Trophoblast cell (in vitro differentiated cells and primary cell): ENCODE measurements at regions not wholly inside any gene's neighbourhood (a gene's known extent, or its start where the extent isn't known, plus 50 kb on each side); places are given as distances from the start of the nearest gene placed in this dataset.

ENCODE experiments used
- DNase-seq, 2 donors: peaks; one replicate each; pipeline ENCODE4 v3.0.0-alpha.2; 2016
- H2AFZ ChIP-seq: 2 replicates; pipeline ENCODE4 v1.6.1; 2013; ENCODE audit warnings: low read length, moderate library complexity, mild to moderate bottlenecking; ENCODE audit not compliant: insufficient read depth, poor library complexity
- H2AK5ac ChIP-seq: 2 replicates; pipeline ENCODE4 v1.6.1; 2013; ENCODE audit warnings: mild to moderate bottlenecking, low read length
- H2BK120ac ChIP-seq: 2 replicates; pipeline ENCODE4 v1.6.1; 2013; ENCODE audit warnings: low read length, mild to moderate bottlenecking, moderate library complexity; ENCODE audit not compliant: insufficient read depth, poor library complexity
- H2BK12ac ChIP-seq: 2 replicates; pipeline ENCODE4 v1.6.1; 2013; ENCODE audit warnings: mild to moderate bottlenecking, low read length, moderate library complexity
- H2BK5ac ChIP-seq: 2 replicates; pipeline ENCODE4 v1.6.1; 2013; ENCODE audit warnings: low read length, low read depth, moderate library complexity, mild to moderate bottlenecking; ENCODE audit not compliant: poor library complexity
- H3K14ac ChIP-seq: 2 replicates; pipeline ENCODE4 v1.6.1; 2013; ENCODE audit warnings: mild to moderate bottlenecking, low read length
- H3K18ac ChIP-seq: 2 replicates; pipeline ENCODE4 v1.6.1; 2013; ENCODE audit warnings: mild to moderate bottlenecking, low read length
- H3K23ac ChIP-seq: 2 replicates; pipeline ENCODE4 v1.6.1; 2013; ENCODE audit warnings: low read length
- H3K27ac ChIP-seq: 2 replicates; pipeline ENCODE4 v1.5.1; 2013; ENCODE audit warnings: low read depth, mild to moderate bottlenecking, inconsistent platforms, low read length, moderate library complexity
- H3K27me3 ChIP-seq: 2 replicates; pipeline ENCODE4 v1.6.1; 2013; ENCODE audit warnings: inconsistent platforms, mild to moderate bottlenecking, low read length, moderate library complexity; ENCODE audit not compliant: insufficient read depth
- H3K36me3 ChIP-seq, 2 experiments: 1 replicate in 1 of 2; 2 replicates in 1 of 2; pipeline ENCODE4 v1.6.1; 2013; ENCODE audit warnings: low read length in 2 of 2, mild to moderate bottlenecking in 2 of 2, moderate library complexity in 1 of 2; ENCODE audit not compliant: insufficient read depth in 2 of 2, control insufficient read depth in 1 of 2
- H3K4ac ChIP-seq: 2 replicates; pipeline ENCODE4 v1.6.1; 2013; ENCODE audit warnings: low read depth, mild to moderate bottlenecking, low read length, moderate library complexity
- H3K4me1 ChIP-seq, 2 experiments: 1 replicate in 1 of 2; 2 replicates in 1 of 2; pipeline ENCODE4 v1.6.1; 2013; ENCODE audit warnings: low read length in 2 of 2, mild to moderate bottlenecking in 2 of 2, moderate library complexity in 1 of 2; ENCODE audit not compliant: insufficient read depth in 2 of 2, control insufficient read depth in 1 of 2
- H3K4me2 ChIP-seq: 2 replicates; pipeline ENCODE4 v1.6.1; 2013; ENCODE audit warnings: inconsistent platforms, mild to moderate bottlenecking, low read length, moderate library complexity
- H3K4me3 ChIP-seq: 2 replicates; pipeline ENCODE4 v1.5.1; 2013; ENCODE audit warnings: mild to moderate bottlenecking, low read depth, low read length, inconsistent platforms
- H3K79me1 ChIP-seq: one replicate; pipeline ENCODE4 v1.6.1; 2013; ENCODE audit warnings: low read length
- H3K79me2 ChIP-seq: 2 replicates; pipeline ENCODE4 v1.6.1; 2013; ENCODE audit warnings: low read length, mild to moderate bottlenecking; ENCODE audit not compliant: control insufficient read depth, insufficient read depth, poor library complexity
- H3K9ac ChIP-seq: 2 replicates; pipeline ENCODE4 v1.6.1; 2013; ENCODE audit warnings: mild to moderate bottlenecking, low read length
- H3K9me3 ChIP-seq: 2 replicates; pipeline ENCODE4 v1.6.1; 2013; ENCODE audit warnings: low read depth, mild to moderate bottlenecking, control low read depth, inconsistent platforms, low read length; ENCODE audit not compliant: insufficient read depth
- H4K12ac ChIP-seq: 2 replicates; pipeline ENCODE4 v1.6.1; 2013; ENCODE audit warnings: low read depth, mild to moderate bottlenecking, low read length, moderate library complexity
- H4K8ac ChIP-seq: 2 replicates; pipeline ENCODE4 v1.6.1; 2013; ENCODE audit warnings: low read depth, mild to moderate bottlenecking, low read length, moderate library complexity
- H4K91ac ChIP-seq: one replicate; pipeline ENCODE4 v1.6.1; 2013; ENCODE audit warnings: low read depth, mild to moderate bottlenecking, low read length, moderate library complexity
- WGBS: extraction: QIAGEN DNeasy Blood & Tissue Kit; methylation state at CpG from one replicate; pipeline ENCODE4 v1.1.7; 2013; ENCODE audit warnings: missing lambda C conversion rate; ENCODE audit not compliant: insufficient read length, insufficient coverage; ENCODE audit errors: extremely low coverage; 5-methylcytosine and 5-hydroxymethylcytosine counted together

GRCh38 chrX:88526385-88526784 lies 220.6 kb upstream of the CPXCR1 start:
- no CpG with 5 or more reads among the region's 1 CpG for WGBS
- no peak overlapping the region for H4K8ac ChIP-seq
- H2AFZ ChIP-seq: no peak overlapping the region

GRCh38 chrX:88558421-88558820 lies 188.6 kb upstream of the CPXCR1 start:
- H2BK12ac ChIP-seq: no peak overlapping the region
- no CpG with 5 or more reads among the region's 3 CpGs for WGBS
- no peaks in the 10 kb centered on the region for H3K79me2 ChIP-seq
- no peaks in the 10 kb centered on the region for H3K27me3 ChIP-seq
- H3K27ac ChIP-seq: no peak overlapping the region
- no peak overlapping the region for H2AK5ac ChIP-seq
- no peaks in the 10 kb centered on the region for H3K36me3 ChIP-seq
- H3K9ac ChIP-seq: no peak overlapping the region
- H3K4me1 ChIP-seq: no peaks in the 10 kb centered on the region
- H3K23ac ChIP-seq: no peak overlapping the region
- H4K91ac ChIP-seq: no peak overlapping the region
- H3K18ac ChIP-seq: no peak overlapping the region
- no peak overlapping the region for H3K4me3 ChIP-seq
- no peak for DNase-seq
- no peak overlapping the region for H4K12ac ChIP-seq
- H3K9me3 ChIP-seq: no peaks in the 10 kb centered on the region
- no peak overlapping the region for H2AFZ ChIP-seq
- no peak overlapping the region for H3K4me2 ChIP-seq
- H2BK120ac ChIP-seq: no peak overlapping the region
- H2BK5ac ChIP-seq: no peak overlapping the region
- no peak overlapping the region for H3K4ac ChIP-seq
- H4K8ac ChIP-seq: no peak overlapping the region
- no peak overlapping the region for H3K14ac ChIP-seq
- H3K79me1 ChIP-seq: no peaks in the 10 kb centered on the region

More at GRCh38 chrX:88526385-88526784, 220.6 kb upstream of the CPXCR1 start:
- Histone ChIP-seq H4K91ac (no peak overlapping the region), H3K9ac (no peak overlapping the region), H3K4ac (no peak overlapping the region), H2AK5ac (no peak overlapping the region), H3K4me1 (no peaks in the 10 kb centered on the region), H3K23ac (no peak overlapping the region), H3K79me2 (no peaks in the 10 kb centered on the region), H3K4me2 (no peak overlapping the region), H2BK120ac (no peak overlapping the region), H3K27ac (no peak overlapping the region), H4K12ac (no peak overlapping the region), H3K27me3 (no peaks in the 10 kb centered on the region), H2BK5ac (no peak overlapping the region), H3K9me3 (no peaks in the 10 kb centered on the region), H2BK12ac (no peak overlapping the region), H3K18ac (no peak overlapping the region), H3K79me1 (no peaks in the 10 kb centered on the region), H3K36me3 (no peaks in the 10 kb centered on the region), H3K4me3 (no peak overlapping the region), H3K14ac (no peak overlapping the region)
- no peak for DNase-seq

GRCh38 chrX:88560673-88561330 lies 186.2 kb upstream of the CPXCR1 start:
- Histone ChIP-seq H3K9ac (no peak overlapping the region), H2BK5ac (no peak overlapping the region), H2AFZ (no peak overlapping the region), H2BK12ac (no peak overlapping the region), H3K27ac (no peak overlapping the region), H2BK120ac (no peak overlapping the region), H4K8ac (no peak overlapping the region), H3K27me3 (no peaks in the 10 kb centered on the region), H3K36me3 (no peaks in the 10 kb centered on the region), H3K4me2 (no peak overlapping the region), H3K23ac (no peak overlapping the region), H3K18ac (no peak overlapping the region), H3K4me3 (no peak overlapping the region), H3K79me2 (no peaks in the 10 kb centered on the region), H3K4me1 (no peaks in the 10 kb centered on the region), H2AK5ac (no peak overlapping the region), H4K91ac (no peak overlapping the region), H3K79me1 (no peaks in the 10 kb centered on the region), H3K9me3 (no peaks in the 10 kb centered on the region), H3K14ac (no peak overlapping the region), H3K4ac (no peak overlapping the region), H4K12ac (no peak overlapping the region)
- no CpG with 5 or more reads among the region's 4 CpGs for WGBS
- DNase-seq: no peak

GRCh38 chrX:88584283-88584682 lies 162.7 kb upstream of the CPXCR1 start:
- no peak for DNase-seq
- Histone ChIP-seq H4K12ac (no peak overlapping the region), H3K27ac (no peak overlapping the region), H3K14ac (no peak overlapping the region), H2BK12ac (no peak overlapping the region), H3K4me3 (no peak overlapping the region), H4K91ac (no peak overlapping the region), H2BK120ac (no peak overlapping the region), H2AFZ (no peak overlapping the region), H3K4me2 (no peak overlapping the region), H2BK5ac (no peak overlapping the region), H3K4ac (no peak overlapping the region), H3K23ac (no peak overlapping the region), H4K8ac (no peak overlapping the region), H2AK5ac (no peak overlapping the region), H3K36me3 (no peaks in the 10 kb centered on the region), H3K4me1 (no peaks in the 10 kb centered on the region), H3K9me3 (no peaks in the 10 kb centered on the region), H3K9ac (no peak overlapping the region), H3K79me1 (no peaks in the 10 kb centered on the region), H3K79me2 (no peaks in the 10 kb centered on the region), H3K27me3 (no peaks in the 10 kb centered on the region), H3K18ac (no peak overlapping the region)
- no CpG with 5 or more reads among the region's 3 CpGs for WGBS
